Transverse colon (tissue), 4 donors: ENCODE measurements at regions not wholly inside any gene's neighbourhood (a gene's known extent, or its start where the extent isn't known, plus 50 kb on each side); places are given as distances from the start of the nearest gene placed in this dataset.

Experiments used
- DNase-seq: peaks from one replicate; pipeline ENCODE4 v3.0.0-alpha.2; 2019
- H3K27ac ChIP-seq, 4 donors: fragments of 200-600 bp; sonication (generic); 2 replicates each; pipeline ENCODE4 v1.5.1; 2016 to 2018; ENCODE audit warnings: inconsistent platforms in 4 of 4
- H3K27me3 ChIP-seq: fragments of 200-600 bp; sonication (generic); 2 replicates; pipeline ENCODE4 v1.5.1; 2017; ENCODE audit warnings: inconsistent platforms
- H3K36me3 ChIP-seq, 4 donors: fragments of 200-600 bp; sonication (generic); 2 replicates each; pipeline ENCODE4 v1.5.1; 2017 to 2019; ENCODE audit warnings: inconsistent platforms in 4 of 4
- H3K4me1 ChIP-seq, 4 donors: fragments of 200-600 bp; sonication (generic); 2 replicates each; pipeline ENCODE4 v1.5.1; 2017 to 2020; ENCODE audit warnings: inconsistent platforms in 4 of 4
- H3K4me3 ChIP-seq, 4 donors: fragments of 200-600 bp; sonication (generic); 1 replicate in 1 of 4; 2 replicates in 3 of 4; pipeline versions ENCODE4 v1.5.1 to v1.6.1; 2017 to 2019; ENCODE audit warnings: inconsistent platforms in 4 of 4
- H3K9me3 ChIP-seq, 2 donors: fragments of 200-600 bp; sonication (generic); 2 replicates each; pipeline ENCODE4 v1.5.1; 2017 to 2019; ENCODE audit warnings: inconsistent platforms in 2 of 2
- EP300 ChIP-seq: sonication (generic); formaldehyde crosslinking; IDR thresholded peaks from one replicate; pipeline ENCODE4 v1.6.1; 2017; ENCODE audit warnings: antibody characterized with exemption, low read depth
- POLR2A ChIP-seq: fragments of 450-650 bp; IDR thresholded peaks from one replicate; pipeline ENCODE4 v1.6.1; 2016; ENCODE audit warnings: antibody characterized with exemption, mild to moderate bottlenecking, moderate library complexity
- POLR2AphosphoS5 ChIP-seq, 3 donors: sonication (generic); formaldehyde crosslinking; IDR thresholded peaks; one replicate each; pipeline ENCODE4 v1.6.1; 2016; ENCODE audit warnings: antibody characterized with exemption in 3 of 3
- WGBS, 2 donors: methylation state at CpG; one replicate each; pipeline ENCODE4 v1.1.5; 2018; ENCODE audit warnings: low coverage in 1 of 2; 5-methylcytosine and 5-hydroxymethylcytosine counted together
- in situ Hi-C, 4 donors: fragments of 200-750 bp; cut with MboI; loops; one replicate each; pipeline versions ENCODE4 v1.15.0 to v1.15.1; 2017; ENCODE audit warnings: low sequenced_read_pairs in 3 of 4, low pct_ligation_motif_present in 1 of 4, low pct_unique_long_range_greater_than_20kb in 1 of 4
- intact Hi-C: fragments of 100-400 bp; cut with DNase I; formaldehyde crosslinking; loops from one replicate; pipeline ENCODE4 v1.15.1; 2023; ENCODE audit warnings: low total_unique reads
- TF ChIP-seq, protein P1 (sequence below), 5 experiments: fragments of 200-600 bp in 3 of 5; fragments of 450-650 bp in 2 of 5; sonication (generic) in 3 of 5; IDR thresholded peaks; 1 replicate in 2 of 5; 2 replicates in 3 of 5; pipeline ENCODE4 v1.5.1; 2016 to 2017; ENCODE audit warnings: antibody characterized with exemption in 5 of 5, inconsistent platforms in 3 of 5, mild to moderate bottlenecking in 2 of 5, moderate library complexity in 1 of 5

DNA sequence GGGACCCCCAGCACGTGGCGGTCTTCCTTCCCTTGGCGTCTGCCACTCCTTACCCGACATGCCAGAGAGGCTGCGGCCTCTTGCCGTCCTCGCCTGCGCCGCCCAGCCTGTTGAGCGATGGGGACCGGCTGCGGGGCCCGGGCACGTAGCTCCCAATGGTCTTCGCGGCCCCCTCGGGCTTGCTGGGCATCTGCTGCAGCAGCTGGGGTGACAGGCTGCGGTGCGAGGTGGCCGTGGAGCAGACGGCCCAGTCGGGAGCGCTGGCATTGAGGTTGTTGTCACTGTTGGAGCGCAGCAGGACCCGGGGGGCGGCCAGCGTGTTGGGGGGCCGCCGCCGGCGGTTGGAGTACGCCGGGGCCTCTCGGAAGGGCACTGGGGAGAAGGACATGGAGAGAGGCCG, 422.0 kb downstream of the CTTN start:
- Histone ChIP-seq H3K27ac (no peak overlapping the region), H3K9me3 (no peaks in the 10 kb centered on the region), H3K36me3 (no peaks in the 10 kb centered on the region), H3K4me1 (no peaks in the 10 kb centered on the region), H3K27me3 (no peaks in the 10 kb centered on the region), H3K4me3 (no peak overlapping the region)
- WGBS, 2 donors = 93% methylated on average over 30 of the region's 35 CpGs; no CpG with 5 or more reads in 1 of the 2 donors
- DNase-seq = no peak
- in situ Hi-C loops = loop anchor here in 3 of 4 donors (25.0 kb wide), 1 partner anchor 592 kb away; no protein-coding TSS in a partner anchor
- intact Hi-C loops = no loop called here
- TF ChIP-seq POLR2AphosphoS5 (IDR thresholded peaks at IDR 0.05) (no peak), POLR2A (no peak), EP300 (no peak)
- TF ChIP-seq, protein P1, sequence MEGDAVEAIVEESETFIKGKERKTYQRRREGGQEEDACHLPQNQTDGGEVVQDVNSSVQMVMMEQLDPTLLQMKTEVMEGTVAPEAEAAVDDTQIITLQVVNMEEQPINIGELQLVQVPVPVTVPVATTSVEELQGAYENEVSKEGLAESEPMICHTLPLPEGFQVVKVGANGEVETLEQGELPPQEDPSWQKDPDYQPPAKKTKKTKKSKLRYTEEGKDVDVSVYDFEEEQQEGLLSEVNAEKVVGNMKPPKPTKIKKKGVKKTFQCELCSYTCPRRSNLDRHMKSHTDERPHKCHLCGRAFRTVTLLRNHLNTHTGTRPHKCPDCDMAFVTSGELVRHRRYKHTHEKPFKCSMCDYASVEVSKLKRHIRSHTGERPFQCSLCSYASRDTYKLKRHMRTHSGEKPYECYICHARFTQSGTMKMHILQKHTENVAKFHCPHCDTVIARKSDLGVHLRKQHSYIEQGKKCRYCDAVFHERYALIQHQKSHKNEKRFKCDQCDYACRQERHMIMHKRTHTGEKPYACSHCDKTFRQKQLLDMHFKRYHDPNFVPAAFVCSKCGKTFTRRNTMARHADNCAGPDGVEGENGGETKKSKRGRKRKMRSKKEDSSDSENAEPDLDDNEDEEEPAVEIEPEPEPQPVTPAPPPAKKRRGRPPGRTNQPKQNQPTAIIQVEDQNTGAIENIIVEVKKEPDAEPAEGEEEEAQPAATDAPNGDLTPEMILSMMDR (IDR thresholded peaks at IDR 0.05) = no peak

DNA sequence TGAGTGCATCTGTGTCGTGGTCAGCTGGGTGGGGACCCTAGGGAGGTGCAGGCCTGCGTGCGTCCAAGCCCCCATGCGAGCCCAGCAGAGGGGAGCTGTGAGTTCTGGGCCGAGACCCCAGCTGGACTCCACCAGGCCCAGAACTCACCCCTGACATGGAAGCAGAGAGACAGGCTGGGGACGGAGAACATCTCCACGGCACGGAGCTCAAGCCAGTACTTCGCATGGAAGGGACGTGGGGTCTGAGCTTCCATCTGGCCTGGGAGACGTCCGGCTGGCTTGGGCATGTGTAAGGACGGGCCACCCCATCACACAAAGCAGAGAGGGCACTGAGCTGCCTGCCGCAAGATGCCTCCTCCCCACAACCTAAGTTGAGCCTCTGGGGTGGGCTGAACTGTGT, 422.4 kb downstream of the CTTN start:
- TF ChIP-seq POLR2A (no peak), POLR2AphosphoS5 (IDR thresholded peaks at IDR 0.05) (no peak), EP300 (no peak)
- TF ChIP-seq, protein P1 (IDR thresholded peaks at IDR 0.05) = no peak
- H3K4me1 ChIP-seq = no peaks in the 10 kb centered on the region
- H3K27me3 ChIP-seq = no peaks in the 10 kb centered on the region
- 80 to 98% methylated on average over 1 to 8 of the region's 14 CpGs for WGBS, 2 donors
- no peak for DNase-seq
- H3K27ac ChIP-seq = no peak overlapping the region
- intact Hi-C loops (no loop called here), in situ Hi-C loops (loop anchor here in 3 of 4 donors (25.0 kb wide), 1 partner anchor 592 kb away; no protein-coding TSS in a partner anchor)
- H3K9me3 ChIP-seq = no peaks in the 10 kb centered on the region
- H3K4me3 ChIP-seq = no peak overlapping the region
- no peaks in the 10 kb centered on the region for H3K36me3 ChIP-seq

DNA sequence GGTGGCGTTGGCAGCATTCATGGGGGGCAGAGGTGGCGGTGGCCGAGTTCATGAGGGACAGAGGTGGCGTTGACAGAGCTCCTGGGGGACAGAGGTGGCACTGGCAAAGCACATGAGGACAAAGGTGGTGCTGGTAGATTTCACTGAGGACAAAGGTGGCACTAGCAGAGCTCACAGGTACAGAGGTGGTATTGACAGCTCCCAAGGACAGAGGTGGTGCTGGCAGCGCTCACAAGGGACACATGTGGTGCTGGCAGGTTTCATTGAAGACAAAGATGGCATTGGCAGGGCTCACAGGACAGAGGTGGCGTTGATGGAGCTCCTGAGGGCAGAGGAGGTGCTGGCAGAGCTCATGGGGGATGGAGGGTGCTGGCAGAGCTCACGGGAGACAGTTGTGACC, 425.4 kb downstream of the CTTN start:
- Histone ChIP-seq H3K27ac (no peak overlapping the region), H3K4me1 (peaks cover 0 to 12% (median 3%) of the 10 kb centered on the region in 4 donors), H3K27me3 (no peaks in the 10 kb centered on the region), H3K9me3 (no peaks in the 10 kb centered on the region), H3K36me3 (no peaks in the 10 kb centered on the region), H3K4me3 (no peak overlapping the region)
- in situ Hi-C loops = loop anchor here in 3 of 4 donors (25.0 kb wide), 1 partner anchor 589 kb away; no protein-coding TSS in a partner anchor
- no peak for TF ChIP-seq EP300
- DNase-seq = no peak
- WGBS, 2 donors = 89 to 100% methylated on average over 1 to 7 of the region's 7 CpGs
- intact Hi-C loops = no loop called here

DNA sequence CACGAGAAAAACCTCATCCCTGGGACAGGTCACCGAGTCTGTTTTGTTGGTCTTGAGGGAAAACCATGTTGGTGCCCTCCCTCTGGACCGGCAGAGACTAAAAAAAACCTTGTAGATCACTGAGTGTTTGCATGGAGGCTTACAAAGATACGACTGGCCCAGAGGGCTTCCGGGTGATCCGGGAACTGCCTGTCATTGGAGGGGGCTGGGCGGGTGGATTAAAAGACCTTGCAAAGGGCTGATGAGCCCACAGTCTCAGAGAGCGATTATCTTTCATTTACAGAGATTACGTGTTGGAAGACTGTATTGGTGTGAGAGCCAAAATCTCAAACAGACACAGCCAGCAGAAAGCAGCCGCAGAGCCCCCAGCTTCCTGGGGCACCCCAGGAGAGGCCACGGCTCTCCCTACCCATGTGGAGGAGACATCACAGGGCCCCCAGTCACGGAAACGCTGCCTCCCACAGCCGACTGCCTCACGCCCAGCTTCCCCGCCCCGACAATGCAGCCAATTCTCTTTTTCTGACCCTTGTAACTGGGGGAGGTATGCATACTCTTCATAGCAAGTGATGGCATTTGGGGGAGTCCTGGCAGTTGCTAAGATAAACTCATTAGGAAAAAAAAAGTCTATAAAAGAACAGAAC, 426.4 kb downstream of the CTTN start:
- no peak overlapping the region for H3K27ac ChIP-seq
- no peaks in the 10 kb centered on the region for H3K9me3 ChIP-seq
- in situ Hi-C loops (loop anchor here in 3 of 4 donors (25.0 kb wide), 1 partner anchor 588 kb away; no protein-coding TSS in a partner anchor), intact Hi-C loops (no loop called here)
- H3K4me3 ChIP-seq = no peak overlapping the region
- no peaks in the 10 kb centered on the region for H3K36me3 ChIP-seq
- H3K4me1 ChIP-seq = peaks cover 0 to 12% (median 3%) of the 10 kb centered on the region in 4 donors
- H3K27me3 ChIP-seq = no peaks in the 10 kb centered on the region
- no peak for TF ChIP-seq POLR2AphosphoS5 (IDR thresholded peaks at IDR 0.05)
- TF ChIP-seq, protein P1 (IDR thresholded peaks at IDR 0.05) = no peak
- no peak for TF ChIP-seq POLR2A
- TF ChIP-seq EP300 = no peak
- no peak for DNase-seq
- 38 to 44% methylated on average over 3 to 17 of the region's 17 CpGs for WGBS, 2 donors
